Esophagus squamous epithelium (tissue), 5 donors: ENCODE measurements at regions not wholly inside any gene's neighbourhood (a gene's known extent, or its start where the extent isn't known, plus 50 kb on each side); places are given as distances from the start of the nearest gene placed in this dataset.

Experiments
- DNase-seq: peaks from one replicate; lab custom pipeline; 2025; lab: John Stamatoyannopoulos, UW
- H3K27ac ChIP-seq, 4 donors: fragments of 200-600 bp; sonication (generic); one replicate each; pipeline ENCODE4 v1.5.1; 2016 to 2019; ENCODE audit warnings: mild to moderate bottlenecking in 1 of 4
- H3K27me3 ChIP-seq, 4 donors: fragments of 200-600 bp; sonication (generic); 1 replicate in 3 of 4; 2 replicates in 1 of 4; pipeline versions ENCODE4 v1.5.1 to v1.6.0; 2017 to 2021; ENCODE audit warnings: antibody characterized with exemption in 1 of 4
- H3K36me3 ChIP-seq, 3 donors: fragments of 200-600 bp; sonication (generic); one replicate each; pipeline ENCODE4 v1.5.1; 2016 to 2019
- H3K4me1 ChIP-seq, 3 donors: fragments of 200-600 bp; sonication (generic); one replicate each; pipeline ENCODE4 v1.5.1; 2017 to 2019
- H3K4me3 ChIP-seq, 4 donors: fragments of 200-600 bp; sonication (generic); 1 replicate in 3 of 4; 2 replicates in 1 of 4; pipeline ENCODE4 v1.5.1; 2016 to 2019; ENCODE audit warnings: mild to moderate bottlenecking in 2 of 4, moderate library complexity in 1 of 4
- H3K9me3 ChIP-seq, 3 donors: fragments of 200-600 bp; sonication (generic); one replicate each; pipeline ENCODE4 v1.5.1; 2016 to 2019
- POLR2A ChIP-seq, 4 donors: fragments of 450-650 bp; IDR thresholded peaks; one replicate each; pipeline ENCODE4 v1.6.1; 2017; ENCODE audit warnings: antibody characterized with exemption in 4 of 4, mild to moderate bottlenecking in 4 of 4, moderate library complexity in 3 of 4
- WGBS, 2 donors: methylation state at CpG; one replicate each; pipeline ENCODE4 v1.1.5; 2018; 5-methylcytosine and 5-hydroxymethylcytosine counted together
- intact Hi-C: fragments of 100-400 bp; cut with DNase I; formaldehyde crosslinking; loops from one replicate; pipeline ENCODE4 v1.15.0; 2022
- TF ChIP-seq, protein P1 (sequence below), 6 experiments: fragments of 450-650 bp in 4 of 6; fragments of 200-600 bp in 2 of 6; sonication (generic) in 2 of 6; IDR thresholded peaks; one replicate each; pipeline ENCODE4 v1.5.1; 2016 to 2019; ENCODE audit warnings: antibody characterized with exemption in 6 of 6, mild to moderate bottlenecking in 4 of 6, moderate library complexity in 4 of 6
- donor health status: DM: yes; HTN: yes; CAD: no.

DNA sequence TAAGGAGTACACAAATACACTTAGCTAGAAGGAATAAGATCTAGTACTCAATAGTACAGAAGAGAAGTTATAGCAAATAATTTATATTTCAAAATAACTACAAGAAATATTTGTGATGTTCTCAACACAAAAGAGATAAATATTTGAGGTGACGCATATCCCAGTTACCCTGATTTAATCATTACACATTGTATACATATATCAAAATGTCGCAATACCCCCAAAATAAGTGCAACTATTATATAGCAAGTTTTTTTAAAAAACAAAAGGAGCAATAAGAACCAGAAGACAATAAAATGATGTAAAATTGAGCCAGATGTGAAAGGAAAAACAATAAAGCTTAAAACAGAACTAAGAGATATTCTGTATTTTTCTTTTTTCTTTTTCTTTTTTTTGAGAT is 59.3 kb upstream of the KIAA1217 start:
- no peak for DNase-seq
- TF ChIP-seq, protein P1, sequence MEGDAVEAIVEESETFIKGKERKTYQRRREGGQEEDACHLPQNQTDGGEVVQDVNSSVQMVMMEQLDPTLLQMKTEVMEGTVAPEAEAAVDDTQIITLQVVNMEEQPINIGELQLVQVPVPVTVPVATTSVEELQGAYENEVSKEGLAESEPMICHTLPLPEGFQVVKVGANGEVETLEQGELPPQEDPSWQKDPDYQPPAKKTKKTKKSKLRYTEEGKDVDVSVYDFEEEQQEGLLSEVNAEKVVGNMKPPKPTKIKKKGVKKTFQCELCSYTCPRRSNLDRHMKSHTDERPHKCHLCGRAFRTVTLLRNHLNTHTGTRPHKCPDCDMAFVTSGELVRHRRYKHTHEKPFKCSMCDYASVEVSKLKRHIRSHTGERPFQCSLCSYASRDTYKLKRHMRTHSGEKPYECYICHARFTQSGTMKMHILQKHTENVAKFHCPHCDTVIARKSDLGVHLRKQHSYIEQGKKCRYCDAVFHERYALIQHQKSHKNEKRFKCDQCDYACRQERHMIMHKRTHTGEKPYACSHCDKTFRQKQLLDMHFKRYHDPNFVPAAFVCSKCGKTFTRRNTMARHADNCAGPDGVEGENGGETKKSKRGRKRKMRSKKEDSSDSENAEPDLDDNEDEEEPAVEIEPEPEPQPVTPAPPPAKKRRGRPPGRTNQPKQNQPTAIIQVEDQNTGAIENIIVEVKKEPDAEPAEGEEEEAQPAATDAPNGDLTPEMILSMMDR (IDR thresholded peaks at IDR 0.05): no peak
- no peak for TF ChIP-seq POLR2A (IDR thresholded peaks at IDR 0.05)
- no peaks in the 10 kb centered on the region for H3K4me1 ChIP-seq
- H3K9me3 ChIP-seq: no peaks in the 10 kb centered on the region
- 86 to 90% methylated on average over 2 of the region's 2 CpGs for WGBS, 2 donors
- intact Hi-C loops: no loop called here
- no peaks in the 10 kb centered on the region for H3K36me3 ChIP-seq
- no peak overlapping the region for H3K27ac ChIP-seq
- no peak overlapping the region for H3K4me3 ChIP-seq
- no peaks in the 10 kb centered on the region for H3K27me3 ChIP-seq

DNA sequence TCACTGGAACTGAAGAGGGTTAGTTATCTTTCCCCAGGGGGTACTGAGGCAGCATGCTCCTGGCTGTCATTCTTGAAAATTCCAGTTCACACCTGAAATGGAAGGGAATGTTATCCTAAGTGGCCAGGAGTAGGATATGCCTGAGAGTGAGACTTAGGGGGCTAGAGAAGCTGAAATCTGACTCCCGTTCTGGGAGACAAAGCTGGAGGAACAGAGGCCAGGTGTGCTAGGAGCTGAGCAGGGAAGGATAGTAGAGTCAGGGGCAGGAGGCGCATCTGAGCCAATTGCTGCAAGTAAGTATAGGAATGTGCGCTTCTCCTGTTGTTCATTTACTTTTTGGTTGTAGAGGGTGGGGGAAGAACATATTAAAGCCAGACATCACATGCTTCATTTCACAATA is 58.1 kb upstream of the KIAA1217 start:
- Histone ChIP-seq H3K27me3 (no peaks in the 10 kb centered on the region), H3K4me3 (no peak overlapping the region), H3K36me3 (no peaks in the 10 kb centered on the region), H3K4me1 (no peaks in the 10 kb centered on the region), H3K9me3 (no peaks in the 10 kb centered on the region), H3K27ac (no peak overlapping the region)
- TF ChIP-seq POLR2A (IDR thresholded peaks at IDR 0.05): no peak
- TF ChIP-seq, protein P1 (IDR thresholded peaks at IDR 0.05): no peak
- intact Hi-C loops: no loop called here
- WGBS, 2 donors: 90 to 94% methylated on average over 3 of the region's 3 CpGs
- no peak for DNase-seq

DNA sequence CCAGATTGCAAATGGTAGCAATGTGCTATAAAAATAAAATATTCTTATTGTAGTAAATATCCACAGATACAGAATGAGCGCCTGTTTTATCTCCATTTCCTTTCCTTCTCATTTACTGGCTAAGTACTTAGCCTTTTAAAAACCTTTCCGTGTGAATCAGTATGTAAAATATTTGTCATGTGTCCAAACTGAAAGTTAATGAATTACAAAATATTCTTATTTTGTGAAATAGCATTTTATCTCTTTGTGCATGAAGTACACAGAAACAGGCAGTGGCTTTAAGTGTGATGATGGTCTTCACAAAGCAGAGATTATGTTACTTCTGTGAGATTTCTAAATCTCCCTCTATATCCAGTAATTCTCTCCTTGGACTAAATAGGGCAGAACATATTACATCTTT is 56.7 kb upstream of the KIAA1217 start:
- no peak overlapping the region for H3K27ac ChIP-seq
- TF ChIP-seq, protein P1 (IDR thresholded peaks at IDR 0.05): no peak
- no peak for TF ChIP-seq POLR2A (IDR thresholded peaks at IDR 0.05)
- 41 to 43% methylated on average over 2 of the region's 2 CpGs for WGBS, 2 donors
- H3K9me3 ChIP-seq: peaks cover 0 to 7% (median 0%) of the 10 kb centered on the region in 3 donors
- no peak for DNase-seq
- intact Hi-C loops: no loop called here
- no peaks in the 10 kb centered on the region for H3K27me3 ChIP-seq
- no peaks in the 10 kb centered on the region for H3K36me3 ChIP-seq
- H3K4me1 ChIP-seq: no peaks in the 10 kb centered on the region
- no peak overlapping the region for H3K4me3 ChIP-seq

DNA sequence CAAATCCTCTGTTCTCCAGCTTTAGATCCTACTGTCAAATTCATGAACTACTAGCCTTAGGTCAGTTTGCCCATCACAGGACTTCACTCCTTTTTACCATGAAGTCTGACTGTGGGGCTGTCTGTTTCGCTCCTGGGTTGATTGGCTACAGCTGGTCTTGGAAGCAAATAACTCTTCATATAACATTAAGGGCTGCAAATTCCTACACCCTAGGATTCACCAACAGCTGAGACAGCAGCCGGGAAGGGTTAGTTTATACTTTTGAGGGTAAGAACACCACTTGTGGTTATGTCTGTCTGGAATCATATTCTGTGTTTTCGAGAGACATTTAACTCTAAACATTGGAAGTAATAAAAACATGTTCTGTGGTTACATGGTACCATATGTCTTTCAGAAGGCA is 55.9 kb upstream of the KIAA1217 start:
- H3K9me3 ChIP-seq: peaks cover 0 to 14% (median 0%) of the 10 kb centered on the region in 3 donors
- no peaks in the 10 kb centered on the region for H3K27me3 ChIP-seq
- H3K27ac ChIP-seq: no peak overlapping the region
- intact Hi-C loops: no loop called here
- no peaks in the 10 kb centered on the region for H3K36me3 ChIP-seq
- no peaks in the 10 kb centered on the region for H3K4me1 ChIP-seq
- TF ChIP-seq POLR2A (IDR thresholded peaks at IDR 0.05): no peak
- TF ChIP-seq, protein P1 (IDR thresholded peaks at IDR 0.05): no peak
- no peak for DNase-seq
- WGBS, 2 donors: 79 to 81% methylated on average over 3 of the region's 3 CpGs
- H3K4me3 ChIP-seq: no peak overlapping the region

DNA sequence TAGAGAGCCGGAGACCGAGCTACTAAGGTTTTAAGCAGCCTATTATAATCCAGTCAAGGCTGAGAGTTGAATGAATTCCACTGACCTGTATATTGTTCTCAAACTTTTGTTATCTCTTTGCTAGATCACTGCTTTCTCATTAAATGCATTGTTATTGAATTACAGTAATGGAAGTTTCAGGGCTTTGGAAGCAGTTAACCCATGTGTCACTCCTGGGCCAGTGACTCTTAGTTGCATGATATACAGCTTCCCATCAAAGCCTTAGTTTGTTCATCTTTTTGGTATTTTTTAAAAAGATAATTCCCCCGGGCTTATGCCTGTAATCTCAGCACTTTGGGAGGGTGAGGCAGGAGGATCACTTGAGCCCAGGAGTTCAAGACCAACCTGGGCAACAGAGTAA is 55.4 kb upstream of the KIAA1217 start:
- intact Hi-C loops: no loop called here
- WGBS, 2 donors: 73 to 77% methylated on average over 3 of the region's 3 CpGs
- no peaks in the 10 kb centered on the region for H3K4me1 ChIP-seq
- H3K4me3 ChIP-seq: no peak overlapping the region
- H3K27ac ChIP-seq: no peak overlapping the region
- H3K9me3 ChIP-seq: peaks cover 0 to 15% (median 0%) of the 10 kb centered on the region in 3 donors
- TF ChIP-seq POLR2A (IDR thresholded peaks at IDR 0.05): no peak
- TF ChIP-seq, protein P1 (IDR thresholded peaks at IDR 0.05): no peak
- H3K27me3 ChIP-seq: no peaks in the 10 kb centered on the region
- no peaks in the 10 kb centered on the region for H3K36me3 ChIP-seq
- no peak for DNase-seq
